ENCODE measurements at regions not wholly inside any gene's neighbourhood (a gene's known extent, or its start where the extent isn't known, plus 50 kb on each side); places are given as distances from the start of the nearest gene placed in this dataset.

DNA sequence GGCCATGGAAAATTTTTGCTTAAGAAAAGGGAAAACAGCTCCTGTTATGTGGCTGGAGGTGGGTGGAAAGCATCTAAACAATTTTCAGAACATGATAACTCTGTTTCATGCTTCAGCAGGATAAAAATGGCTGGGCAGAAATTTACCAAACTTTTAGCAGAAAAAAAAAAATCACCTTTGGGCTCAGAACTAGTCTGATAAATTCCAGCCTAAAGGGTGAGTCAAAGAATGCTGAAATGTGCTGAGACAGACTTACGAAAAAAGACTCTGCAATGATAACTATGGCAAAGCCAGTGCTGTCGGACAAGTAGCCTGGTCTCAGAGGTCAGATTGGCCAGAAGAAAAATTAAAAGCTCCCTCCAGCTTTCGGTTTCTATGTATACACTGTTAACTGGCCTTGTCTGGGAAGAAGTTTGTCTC lies 123.6 kb downstream of the LRATD1 start:
- TF ChIP-seq CTCF (IDR thresholded peaks at IDR 0.05; ENCODE audit: low read depth, low read length) (no peak), EZH2phosphoT487 (IDR thresholded peaks at IDR 0.05; ENCODE audit: low read depth) (no peak)
